Neutrophil (primary cell): ENCODE measurements at regions not wholly inside any gene's neighbourhood (a gene's known extent, or its start where the extent isn't known, plus 50 kb on each side); places are given as distances from the start of the nearest gene placed in this dataset.

Source experiments
- H3K27ac ChIP-seq: fragments of 200-600 bp; sonication (generic); 2 replicates; pipeline ENCODE4 v1.5.1; 2016; ENCODE audit warnings: mild to moderate bottlenecking, moderate library complexity
- H3K27me3 ChIP-seq: fragments of 200-600 bp; sonication (generic); 2 replicates; pipeline ENCODE4 v1.6.0; 2016; ENCODE audit warnings: mild to moderate bottlenecking
- H3K36me3 ChIP-seq: fragments of 200-600 bp; sonication (generic); 2 replicates; pipeline ENCODE4 v1.5.1; 2017
- H3K4me1 ChIP-seq, 2 experiments: fragments of 200-600 bp in 1 of 2; sonication (generic) in 1 of 2; 1 replicate in 1 of 2; 2 replicates in 1 of 2; pipeline versions ENCODE4 v1.5.1 to v1.6.1; 2013 to 2016; ENCODE audit warnings: low read depth in 1 of 2, low read length in 1 of 2, mild to moderate bottlenecking in 1 of 2, moderate library complexity in 1 of 2; ENCODE audit not compliant: control insufficient read depth in 1 of 2, insufficient read depth in 1 of 2
- H3K4me3 ChIP-seq, 2 experiments: fragments of 200-600 bp in 1 of 2; sonication (generic) in 1 of 2; 1 replicate in 1 of 2; 2 replicates in 1 of 2; pipeline ENCODE4 v1.5.1; 2013 to 2016; ENCODE audit warnings: low read depth in 1 of 2, low read length in 1 of 2, mild to moderate bottlenecking in 1 of 2, moderate library complexity in 1 of 2
- H3K9me3 ChIP-seq: fragments of 200-600 bp; sonication (generic); 2 replicates; pipeline ENCODE4 v1.5.1; 2016
- CTCF ChIP-seq: fragments of 200-600 bp; sonication (generic); IDR thresholded peaks from 2 replicates; pipeline ENCODE4 v1.5.1; 2016; ENCODE audit warnings: antibody characterized with exemption

- Histone ChIP-seq H3K4me1 (no peaks in the 10 kb centered on the region), H3K36me3 (no peaks in the 10 kb centered on the region), H3K27me3 (peaks cover 7% of the 10 kb centered on the region), H3K27ac (no peak overlapping the region), H3K9me3 (no peaks in the 10 kb centered on the region), H3K4me3 (no peak overlapping the region)
- TF ChIP-seq CTCF = no peak
Measured at GRCh38 chr15:62791694-62792093, 250.9 kb upstream of the TPM1 start.

GRCh38 chr15:62792986-62793751 is 249.4 kb upstream of the TPM1 start:
- no peak overlapping the region for H3K27ac ChIP-seq
- H3K4me1 ChIP-seq = no peaks in the 10 kb centered on the region
- H3K27me3 ChIP-seq = peaks cover 7% of the 10 kb centered on the region
- H3K36me3 ChIP-seq = no peaks in the 10 kb centered on the region
- TF ChIP-seq CTCF = no peak
- H3K4me3 ChIP-seq = no peak overlapping the region
- no peaks in the 10 kb centered on the region for H3K9me3 ChIP-seq

- Histone ChIP-seq H3K27me3 (peaks cover 7% of the 10 kb centered on the region), H3K9me3 (no peaks in the 10 kb centered on the region), H3K27ac (no peak overlapping the region), H3K4me3 (no peak overlapping the region), H3K4me1 (no peaks in the 10 kb centered on the region), H3K36me3 (no peaks in the 10 kb centered on the region)
- TF ChIP-seq CTCF = no peak
Measured at GRCh38 chr15:62793752-62794144, 248.8 kb upstream of the TPM1 start.

- no peak for TF ChIP-seq CTCF
- Histone ChIP-seq H3K36me3 (no peaks in the 10 kb centered on the region), H3K9me3 (no peaks in the 10 kb centered on the region), H3K4me1 (no peaks in the 10 kb centered on the region), H3K4me3 (no peak overlapping the region), H3K27me3 (peaks cover 7% of the 10 kb centered on the region), H3K27ac (no peak overlapping the region)
Measured at GRCh38 chr15:62795171-62795570, 247.4 kb upstream of the TPM1 start.

- no peaks in the 10 kb centered on the region for H3K4me1 ChIP-seq
- H3K27me3 ChIP-seq = peaks cover 7% of the 10 kb centered on the region
- no peak overlapping the region for H3K27ac ChIP-seq
- TF ChIP-seq CTCF = no peak
- no peaks in the 10 kb centered on the region for H3K36me3 ChIP-seq
- H3K4me3 ChIP-seq = no peak overlapping the region
- no peaks in the 10 kb centered on the region for H3K9me3 ChIP-seq
Measured at GRCh38 chr15:62795700-62796695, 246.5 kb upstream of the TPM1 start.
